Neural progenitor cell (in vitro differentiated cells): ENCODE measurements at regions not wholly inside any gene's neighbourhood (a gene's known extent, or its start where the extent isn't known, plus 50 kb on each side); places are given as distances from the start of the nearest gene placed in this dataset.

Source experiments
- CTCF ChIP-seq: fragments of 200-600 bp; sonication (generic); IDR thresholded peaks from 2 replicates; pipeline ENCODE4 v1.5.1; 2017; ENCODE audit warnings: antibody characterized with exemption, mild to moderate bottlenecking
- EZH2 ChIP-seq: fragments of 200-600 bp; sonication (generic); IDR thresholded peaks from 2 replicates; pipeline ENCODE4 v1.6.1; 2017; ENCODE audit warnings: antibody characterized with exemption, mild to moderate bottlenecking, moderate library complexity

- TF ChIP-seq EZH2 (no peak), CTCF (no peak)
Observed at GRCh38 chr7:11988186-11988585, 156.2 kb upstream of the THSD7A start.
